IMR-90 (cell line): ENCODE measurements at regions not wholly inside any gene's neighbourhood (a gene's known extent, or its start where the extent isn't known, plus 50 kb on each side); places are given as distances from the start of the nearest gene placed in this dataset.

Experiments used
- ATAC-seq: fragments of 200-7000 bp; cut with Tn5 transposase; 2 replicates; pipeline ENCODE4 v1.9.1; 2020; ENCODE audit warnings: low read depth, mild to moderate bottlenecking, moderate library complexity
- BruUV-seq: library from RNA; stranded (reverse); fragments of 400-500 nt; replicated peaks from 2 replicates; lab custom pipeline; 2021; lab: Mats Ljungman, UMichigan
- CTCF ChIA-PET: fragments of 300-600 bp; formaldehyde crosslinking; extraction: SDS; loops from one replicate; lab custom pipeline; 2021; ENCODE audit warnings: antibody characterized with exemption; lab: Yijun Ruan, JAX
- POLR2A ChIA-PET: fragments of 300-600 bp; sonication (Branson Sonifier 250); formaldehyde crosslinking; loops from one replicate; lab custom pipeline; 2022; ENCODE audit warnings: antibody characterized with exemption; ENCODE audit not compliant: unreplicated experiment; lab: Charles Lee
- DNase-seq: peaks from one replicate; pipeline ENCODE4 v3.0.0; 2013
- H2AFZ ChIP-seq: replicated peaks from 2 replicates; pipeline ENCODE3; 2013; ENCODE audit warnings: low read length, mild to moderate bottlenecking; ENCODE audit not compliant: poor library complexity
- H2AK5ac ChIP-seq: 2 replicates; pipeline ENCODE4 v1.6.1; 2013; ENCODE audit warnings: low read depth, low read length, inconsistent platforms
- H2AK9ac ChIP-seq: replicated peaks from 2 replicates; pipeline ENCODE3; 2013; ENCODE audit warnings: mild to moderate bottlenecking, low read depth, low read length, moderate library complexity; ENCODE audit not compliant: poor library complexity
- H2BK120ac ChIP-seq: 2 replicates; pipeline ENCODE4 v1.6.1; 2013; ENCODE audit warnings: low read depth, low read length, inconsistent platforms
- H2BK15ac ChIP-seq: 3 replicates; pipeline ENCODE4 v1.6.1; 2013; ENCODE audit warnings: low read depth, low read length, inconsistent platforms
- H2BK20ac ChIP-seq: 2 replicates; pipeline ENCODE4 v1.6.1; 2013; ENCODE audit warnings: low read depth, mild to moderate bottlenecking, inconsistent platforms, low read length, moderate library complexity
- H2BK5ac ChIP-seq: 2 replicates; pipeline ENCODE4 v1.6.1; 2013; ENCODE audit warnings: mild to moderate bottlenecking, low read depth, low read length, inconsistent platforms; ENCODE audit not compliant: poor library complexity, severe bottlenecking
- H3K14ac ChIP-seq: replicated peaks from 2 replicates; pipeline ENCODE4 v1.6.1; 2013; ENCODE audit warnings: low read depth, low read length, inconsistent platforms
- H3K18ac ChIP-seq: 2 replicates; pipeline ENCODE4 v1.6.1; 2013; ENCODE audit warnings: low read depth, low read length, control low read depth
- H3K23ac ChIP-seq: 2 replicates; pipeline ENCODE4 v1.6.1; 2013; ENCODE audit warnings: low read depth, low read length, inconsistent platforms
- H3K27ac ChIP-seq: 2 replicates; pipeline ENCODE4 v1.5.1; 2013; ENCODE audit warnings: mild to moderate bottlenecking, control low read depth, low read length; ENCODE audit not compliant: insufficient read depth
- H3K27me3 ChIP-seq: 2 replicates; pipeline ENCODE4 v1.6.1; 2013; ENCODE audit warnings: low read length; ENCODE audit not compliant: control insufficient read depth, insufficient read depth
- H3K36me3 ChIP-seq: 2 replicates; pipeline ENCODE4 v1.6.1; 2013; ENCODE audit warnings: low read length, mixed read lengths; ENCODE audit not compliant: control insufficient read depth, insufficient read depth
- H3K4ac ChIP-seq: 2 replicates; pipeline ENCODE4 v1.6.1; 2013; ENCODE audit warnings: low read depth, low read length, inconsistent platforms
- H3K4me1 ChIP-seq: 2 replicates; pipeline ENCODE4 v1.6.1; 2013; ENCODE audit warnings: low read length, mixed read lengths; ENCODE audit not compliant: control insufficient read depth, insufficient read depth
- H3K4me2 ChIP-seq: 2 replicates; pipeline ENCODE4 v1.6.1; 2013; ENCODE audit warnings: low read depth, mild to moderate bottlenecking, control low read depth, low read length, moderate library complexity
- H3K4me3 ChIP-seq: 2 replicates; pipeline ENCODE4 v1.5.1; 2013; ENCODE audit warnings: low read depth, mild to moderate bottlenecking, control low read depth, low read length, moderate library complexity; ENCODE audit not compliant: insufficient read depth
- H3K56ac ChIP-seq: 2 replicates; pipeline ENCODE4 v1.6.1; 2013; ENCODE audit warnings: low read length, inconsistent platforms; ENCODE audit not compliant: insufficient read depth; ENCODE audit errors: extremely low read depth
- H3K79me1 ChIP-seq, 2 experiments: 2 replicates each; pipeline ENCODE4 v1.6.1; 2013; ENCODE audit warnings: low read length in 2 of 2, inconsistent platforms in 1 of 2, low read depth in 1 of 2
- H3K9ac ChIP-seq: 2 replicates; pipeline ENCODE4 v1.6.1; 2013; ENCODE audit warnings: low read depth, low read length, control low read depth
- H3K9me1 ChIP-seq: 2 replicates; pipeline ENCODE4 v1.6.1; 2013; ENCODE audit warnings: low read length, inconsistent platforms; ENCODE audit not compliant: insufficient read depth
- H3K9me3 ChIP-seq: 2 replicates; pipeline ENCODE4 v1.6.1; 2013; ENCODE audit warnings: low read length; ENCODE audit not compliant: control insufficient read depth, insufficient read depth
- H4K20me1 ChIP-seq: 2 replicates; pipeline ENCODE4 v1.6.1; 2013; ENCODE audit warnings: low read length, inconsistent platforms; ENCODE audit not compliant: insufficient read depth
- H4K5ac ChIP-seq: 2 replicates; pipeline ENCODE4 v1.6.1; 2013; ENCODE audit warnings: mild to moderate bottlenecking, low read depth, low read length, control low read depth
- H4K8ac ChIP-seq, 2 experiments: 2 replicates each; pipeline ENCODE4 v1.6.1; 2013; ENCODE audit warnings: low read depth in 2 of 2, low read length in 2 of 2, control low read depth in 1 of 2, inconsistent platforms in 1 of 2
- H4K91ac ChIP-seq: 2 replicates; pipeline ENCODE4 v1.6.1; 2013; ENCODE audit warnings: low read depth, low read length, inconsistent platforms; ENCODE audit not compliant: insufficient read depth
- FOS ChIP-seq: fragments of 150-350 bp; IDR thresholded peaks from 2 replicates; pipeline ENCODE4 v1.6.1; 2016; ENCODE audit warnings: low read depth, low read length
- RAD21 ChIP-seq: IDR thresholded peaks from 2 replicates; pipeline ENCODE4 v1.6.1; 2012; ENCODE audit warnings: low read length, improper control_type of control experiment
- RCOR1 ChIP-seq: IDR thresholded peaks from 2 replicates; pipeline ENCODE4 v1.6.1; 2012; ENCODE audit warnings: mild to moderate bottlenecking, low read length, improper control_type of control experiment; ENCODE audit not compliant: insufficient replicate concordance
- SMC3 ChIP-seq: fragments of 150-350 bp; IDR thresholded peaks from 2 replicates; pipeline ENCODE4 v1.6.1; 2016; ENCODE audit warnings: low read depth, mild to moderate bottlenecking, antibody characterized with exemption, low read length, moderate library complexity
- WGBS, 2 experiments: methylation state at CpG; one replicate each; pipeline versions ENCODE4 v1.1.5 to v1.1.7; 2013; ENCODE audit warnings: missing lambda C conversion rate in 2 of 2; ENCODE audit not compliant: insufficient read length in 1 of 2; ENCODE audit errors: extremely low coverage in 2 of 2; 5-methylcytosine and 5-hydroxymethylcytosine counted together
- dilution Hi-C: fragments of 300-500 bp; cut with HindIII; formaldehyde crosslinking; loops from one replicate; pipeline ENCODE4 v1.14.3; 2018; ENCODE audit warnings: low sequenced_read_pairs; ENCODE audit not compliant: unreplicated experiment
- in situ Hi-C: fragments of 300-500 bp; cut with MboI; formaldehyde crosslinking; loops from 3 replicates; pipeline ENCODE4 v1.14.3; 2019; ENCODE audit warnings: low sequenced_read_pairs, inconsistent platforms, mixed read lengths
- intact Hi-C: fragments of 100-400 bp; cut with micrococcal nuclease; formaldehyde crosslinking; loops from 2 replicates; pipeline ENCODE4 v1.10.0; 2022
- TF ChIP-seq, protein P1 (sequence below): fragments of 150-350 bp; IDR thresholded peaks from 2 replicates; pipeline ENCODE4 v1.6.1; 2017; ENCODE audit warnings: mild to moderate bottlenecking, antibody characterized with exemption, low read length, low read depth
- TF ChIP-seq, protein P2 (sequence below): conservative IDR thresholded peaks from 2 replicates; pipeline ENCODE4 v1.5.1; 2012; ENCODE audit warnings: mild to moderate bottlenecking, low read depth, low read length, improper control_type of control experiment
- TF ChIP-seq, protein P3 (sequence below): fragments of 150-350 bp; IDR thresholded peaks from 2 replicates; pipeline ENCODE4 v1.6.1; 2016; ENCODE audit warnings: low read depth, mild to moderate bottlenecking, low read length, moderate library complexity, borderline replicate concordance

DNA sequence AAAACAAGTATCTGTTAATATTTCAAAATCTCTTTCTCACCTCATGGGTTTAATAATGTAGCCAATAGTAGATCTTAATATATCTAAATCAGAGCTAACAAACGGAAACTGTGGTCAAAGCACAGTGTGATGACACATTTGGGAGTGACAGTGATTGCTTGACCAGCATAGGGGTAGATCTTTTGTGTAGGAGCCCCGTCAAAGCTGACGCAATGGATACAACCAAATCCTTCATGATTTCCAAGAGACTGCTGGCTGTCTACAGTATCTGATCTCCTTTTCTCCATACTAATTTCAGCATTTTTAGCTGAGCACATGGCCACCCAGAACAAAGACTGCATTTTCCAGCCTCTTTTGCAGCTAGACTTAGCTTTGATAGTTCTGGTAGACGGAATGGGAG, 299.3 kb upstream of the ECI2 start:
- dilution Hi-C loops = no loop called here
- Histone ChIP-seq H3K4ac (no peak overlapping the region), H3K4me2 (no peak overlapping the region), H3K14ac (no peak overlapping the region), H2AK9ac (no peak overlapping the region), H2BK15ac (no peak overlapping the region), H2BK5ac (no peak overlapping the region), H3K27me3 (no peaks in the 10 kb centered on the region), H3K9me3 (no peaks in the 10 kb centered on the region), H3K18ac (no peak overlapping the region), H2AFZ (no peak overlapping the region), H3K4me3 (no peak overlapping the region), H3K27ac (no peak overlapping the region), H3K4me1 (no peaks in the 10 kb centered on the region), H2BK120ac (no peak overlapping the region), H2AK5ac (no peak overlapping the region), H3K79me1 (no peaks in the 10 kb centered on the region), H3K36me3 (no peaks in the 10 kb centered on the region), H3K23ac (no peak overlapping the region), H3K9me1 (no peaks in the 10 kb centered on the region), H3K9ac (no peak overlapping the region), H4K20me1 (no peaks in the 10 kb centered on the region), H4K8ac (no peak overlapping the region), H2BK20ac (no peak overlapping the region), H4K5ac (no peak overlapping the region), H3K56ac (no peak overlapping the region), H4K91ac (no peak overlapping the region)
- DNase-seq (no peak), ATAC-seq (no peak)
- CTCF ChIA-PET = interaction anchor here (0.7 kb wide), 1 partner anchor 9 kb away, joined by 3 read pairs; no protein-coding TSS in a partner anchor
- POLR2A ChIA-PET = no interaction called here
- TF ChIP-seq RCOR1 (no peak), RAD21 (no peak), FOS (no peak), SMC3 (no peak)
- TF ChIP-seq, protein P1, sequence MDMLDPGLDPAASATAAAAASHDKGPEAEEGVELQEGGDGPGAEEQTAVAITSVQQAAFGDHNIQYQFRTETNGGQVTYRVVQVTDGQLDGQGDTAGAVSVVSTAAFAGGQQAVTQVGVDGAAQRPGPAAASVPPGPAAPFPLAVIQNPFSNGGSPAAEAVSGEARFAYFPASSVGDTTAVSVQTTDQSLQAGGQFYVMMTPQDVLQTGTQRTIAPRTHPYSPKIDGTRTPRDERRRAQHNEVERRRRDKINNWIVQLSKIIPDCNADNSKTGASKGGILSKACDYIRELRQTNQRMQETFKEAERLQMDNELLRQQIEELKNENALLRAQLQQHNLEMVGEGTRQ = no peak
- TF ChIP-seq, protein P2, sequence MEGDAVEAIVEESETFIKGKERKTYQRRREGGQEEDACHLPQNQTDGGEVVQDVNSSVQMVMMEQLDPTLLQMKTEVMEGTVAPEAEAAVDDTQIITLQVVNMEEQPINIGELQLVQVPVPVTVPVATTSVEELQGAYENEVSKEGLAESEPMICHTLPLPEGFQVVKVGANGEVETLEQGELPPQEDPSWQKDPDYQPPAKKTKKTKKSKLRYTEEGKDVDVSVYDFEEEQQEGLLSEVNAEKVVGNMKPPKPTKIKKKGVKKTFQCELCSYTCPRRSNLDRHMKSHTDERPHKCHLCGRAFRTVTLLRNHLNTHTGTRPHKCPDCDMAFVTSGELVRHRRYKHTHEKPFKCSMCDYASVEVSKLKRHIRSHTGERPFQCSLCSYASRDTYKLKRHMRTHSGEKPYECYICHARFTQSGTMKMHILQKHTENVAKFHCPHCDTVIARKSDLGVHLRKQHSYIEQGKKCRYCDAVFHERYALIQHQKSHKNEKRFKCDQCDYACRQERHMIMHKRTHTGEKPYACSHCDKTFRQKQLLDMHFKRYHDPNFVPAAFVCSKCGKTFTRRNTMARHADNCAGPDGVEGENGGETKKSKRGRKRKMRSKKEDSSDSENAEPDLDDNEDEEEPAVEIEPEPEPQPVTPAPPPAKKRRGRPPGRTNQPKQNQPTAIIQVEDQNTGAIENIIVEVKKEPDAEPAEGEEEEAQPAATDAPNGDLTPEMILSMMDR = no peak
- TF ChIP-seq, protein P3, sequence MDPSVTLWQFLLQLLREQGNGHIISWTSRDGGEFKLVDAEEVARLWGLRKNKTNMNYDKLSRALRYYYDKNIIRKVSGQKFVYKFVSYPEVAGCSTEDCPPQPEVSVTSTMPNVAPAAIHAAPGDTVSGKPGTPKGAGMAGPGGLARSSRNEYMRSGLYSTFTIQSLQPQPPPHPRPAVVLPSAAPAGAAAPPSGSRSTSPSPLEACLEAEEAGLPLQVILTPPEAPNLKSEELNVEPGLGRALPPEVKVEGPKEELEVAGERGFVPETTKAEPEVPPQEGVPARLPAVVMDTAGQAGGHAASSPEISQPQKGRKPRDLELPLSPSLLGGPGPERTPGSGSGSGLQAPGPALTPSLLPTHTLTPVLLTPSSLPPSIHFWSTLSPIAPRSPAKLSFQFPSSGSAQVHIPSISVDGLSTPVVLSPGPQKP = no peak
- intact Hi-C loops = no loop called here
- WGBS, 2 experiments = no CpG with 5 or more reads among the region's 4 CpGs
- BruUV-seq = no TSS peak
- in situ Hi-C loops = no loop called here
